ENCODE measurements at regions not wholly inside any gene's neighbourhood (a gene's known extent, or its start where the extent isn't known, plus 50 kb on each side); places are given as distances from the start of the nearest gene placed in this dataset.

GRCh38 chr5:164472165-164472564, 966.7 kb downstream of the MAT2B start:
- TF ChIP-seq, protein P1, sequence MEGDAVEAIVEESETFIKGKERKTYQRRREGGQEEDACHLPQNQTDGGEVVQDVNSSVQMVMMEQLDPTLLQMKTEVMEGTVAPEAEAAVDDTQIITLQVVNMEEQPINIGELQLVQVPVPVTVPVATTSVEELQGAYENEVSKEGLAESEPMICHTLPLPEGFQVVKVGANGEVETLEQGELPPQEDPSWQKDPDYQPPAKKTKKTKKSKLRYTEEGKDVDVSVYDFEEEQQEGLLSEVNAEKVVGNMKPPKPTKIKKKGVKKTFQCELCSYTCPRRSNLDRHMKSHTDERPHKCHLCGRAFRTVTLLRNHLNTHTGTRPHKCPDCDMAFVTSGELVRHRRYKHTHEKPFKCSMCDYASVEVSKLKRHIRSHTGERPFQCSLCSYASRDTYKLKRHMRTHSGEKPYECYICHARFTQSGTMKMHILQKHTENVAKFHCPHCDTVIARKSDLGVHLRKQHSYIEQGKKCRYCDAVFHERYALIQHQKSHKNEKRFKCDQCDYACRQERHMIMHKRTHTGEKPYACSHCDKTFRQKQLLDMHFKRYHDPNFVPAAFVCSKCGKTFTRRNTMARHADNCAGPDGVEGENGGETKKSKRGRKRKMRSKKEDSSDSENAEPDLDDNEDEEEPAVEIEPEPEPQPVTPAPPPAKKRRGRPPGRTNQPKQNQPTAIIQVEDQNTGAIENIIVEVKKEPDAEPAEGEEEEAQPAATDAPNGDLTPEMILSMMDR (IDR thresholded peaks at IDR 0.05; ENCODE audit: poor library complexity): no peak
- no peak for TF ChIP-seq EZH2 (IDR thresholded peaks at IDR 0.05; ENCODE audit: borderline replicate concordance)
- no peak for TF ChIP-seq EZH2phosphoT487 (IDR thresholded peaks at IDR 0.05; ENCODE audit: low read depth, severe bottlenecking, unreplicated experiment)

Measured in hepatocyte (in vitro differentiated cells).